Activated B cell treated with CpG ODN at 0.5 μM for 24 hours (primary cell): ENCODE measurements at regions not wholly inside any gene's neighbourhood (a gene's known extent, or its start where the extent isn't known, plus 50 kb on each side); places are given as distances from the start of the nearest gene placed in this dataset.

Experiments
- ATAC-seq: fragments of 200-7000 bp; cut with Tn5 transposase; one replicate; pipeline ENCODE4 v1.10.0; 2021; ENCODE audit warnings: low read depth, mild to moderate bottlenecking, moderate library complexity
- CTCF ChIA-PET: fragments of 350-600 bp; sonication (Branson Sonifier 250); formaldehyde crosslinking; loops from one replicate; lab custom pipeline; 2021; ENCODE audit warnings: antibody characterized with exemption; lab: Charles Lee
- POLR2A ChIA-PET: fragments of 350-600 bp; sonication (Branson Sonifier 250); formaldehyde crosslinking; loops from one replicate; lab custom pipeline; 2021; ENCODE audit warnings: antibody characterized with exemption; lab: Charles Lee
- DNase-seq: peaks from one replicate; pipeline ENCODE4 v3.0.0; 2022
- H3K27ac Mint-ChIP-seq: one replicate; pipeline ENCODE4 v1.8.0; 2020; ENCODE audit warnings: mixed read lengths
- H3K27me3 Mint-ChIP-seq: one replicate; pipeline ENCODE4 v1.8.0; 2021; ENCODE audit warnings: mixed read lengths
- H3K36me3 Mint-ChIP-seq: one replicate; pipeline ENCODE4 v1.8.0; 2021; ENCODE audit warnings: low read depth, mixed read lengths
- H3K4me1 Mint-ChIP-seq: one replicate; pipeline ENCODE4 v1.8.0; 2021; ENCODE audit warnings: mixed read lengths
- H3K4me3 Mint-ChIP-seq: one replicate; pipeline ENCODE4 v1.8.0; 2020; ENCODE audit warnings: mild to moderate bottlenecking, mixed read lengths
- H3K9me3 Mint-ChIP-seq: one replicate; pipeline ENCODE4 v1.8.0; 2020; ENCODE audit warnings: mixed read lengths
- intact Hi-C: fragments of 100-400 bp; cut with micrococcal nuclease; formaldehyde crosslinking; loops from one replicate; pipeline ENCODE4 v1.15.1; 2024
- TF ChIP-seq, protein P1 (sequence below): fragments of 200-600 bp; IDR thresholded peaks from one replicate; pipeline ENCODE4 v1.8.0; 2022; ENCODE audit warnings: antibody characterized with exemption, mild to moderate bottlenecking

DNA sequence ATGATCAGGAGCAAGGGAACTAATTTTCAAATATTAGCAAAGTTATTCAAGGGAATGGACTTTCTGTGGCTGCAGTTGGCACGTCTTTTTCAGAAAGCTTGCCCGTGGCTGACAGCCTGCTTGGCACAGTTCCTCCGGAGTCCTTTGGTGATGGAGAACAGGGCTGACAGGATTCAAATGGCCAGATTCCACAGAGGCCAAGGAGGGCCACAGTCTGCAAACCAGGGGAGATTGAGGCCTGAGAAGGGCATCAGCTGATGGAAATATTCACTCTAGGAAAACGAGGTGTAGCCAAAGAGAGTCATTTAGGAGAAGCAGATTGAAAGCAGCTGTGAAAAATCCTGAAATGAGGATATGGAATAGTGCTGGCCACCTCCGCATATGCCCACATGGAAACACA, 178.3 kb downstream of the EMP1 start:
- Mint-ChIP-seq H3K4me3 (no peak overlapping the region), H3K27me3 (no peaks in the 10 kb centered on the region), H3K27ac (no peak overlapping the region), H3K9me3 (peaks cover 4% of the 10 kb centered on the region), H3K36me3 (no peaks in the 10 kb centered on the region), H3K4me1 (peaks cover 5% of the 10 kb centered on the region)
- ATAC-seq (no peak), DNase-seq (no peak)
- ChIA-PET CTCF (no interaction called here), POLR2A (no interaction called here)
- intact Hi-C loops: no loop called here
- TF ChIP-seq, protein P1, sequence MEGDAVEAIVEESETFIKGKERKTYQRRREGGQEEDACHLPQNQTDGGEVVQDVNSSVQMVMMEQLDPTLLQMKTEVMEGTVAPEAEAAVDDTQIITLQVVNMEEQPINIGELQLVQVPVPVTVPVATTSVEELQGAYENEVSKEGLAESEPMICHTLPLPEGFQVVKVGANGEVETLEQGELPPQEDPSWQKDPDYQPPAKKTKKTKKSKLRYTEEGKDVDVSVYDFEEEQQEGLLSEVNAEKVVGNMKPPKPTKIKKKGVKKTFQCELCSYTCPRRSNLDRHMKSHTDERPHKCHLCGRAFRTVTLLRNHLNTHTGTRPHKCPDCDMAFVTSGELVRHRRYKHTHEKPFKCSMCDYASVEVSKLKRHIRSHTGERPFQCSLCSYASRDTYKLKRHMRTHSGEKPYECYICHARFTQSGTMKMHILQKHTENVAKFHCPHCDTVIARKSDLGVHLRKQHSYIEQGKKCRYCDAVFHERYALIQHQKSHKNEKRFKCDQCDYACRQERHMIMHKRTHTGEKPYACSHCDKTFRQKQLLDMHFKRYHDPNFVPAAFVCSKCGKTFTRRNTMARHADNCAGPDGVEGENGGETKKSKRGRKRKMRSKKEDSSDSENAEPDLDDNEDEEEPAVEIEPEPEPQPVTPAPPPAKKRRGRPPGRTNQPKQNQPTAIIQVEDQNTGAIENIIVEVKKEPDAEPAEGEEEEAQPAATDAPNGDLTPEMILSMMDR: no peak

DNA sequence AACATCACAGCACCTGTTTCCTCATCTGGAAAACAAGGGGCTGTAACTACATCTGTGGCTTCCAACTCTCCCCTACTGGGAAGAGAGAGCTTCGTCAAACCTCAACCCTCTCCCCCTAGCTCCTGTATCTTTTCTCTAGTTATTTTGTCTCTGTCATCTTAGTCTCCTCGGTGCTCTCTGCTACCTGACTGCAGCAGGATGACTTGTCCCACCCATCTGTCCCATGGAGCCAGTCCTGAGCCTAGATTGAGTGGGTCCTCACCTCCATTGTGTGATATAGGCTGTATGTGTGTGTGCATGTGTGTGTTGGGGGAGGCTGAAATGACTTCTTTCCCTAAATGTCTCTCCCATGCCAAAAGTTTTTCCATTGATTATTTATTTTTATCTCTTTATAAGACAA, 177.3 kb downstream of the EMP1 start:
- Mint-ChIP-seq H3K4me3 (no peak overlapping the region), H3K36me3 (no peaks in the 10 kb centered on the region), H3K27ac (no peak overlapping the region), H3K9me3 (peaks cover 4% of the 10 kb centered on the region), H3K27me3 (no peaks in the 10 kb centered on the region), H3K4me1 (peaks cover 5% of the 10 kb centered on the region)
- intact Hi-C loops: no loop called here
- TF ChIP-seq, protein P1: no peak
- ATAC-seq (no peak), DNase-seq (no peak)
- ChIA-PET POLR2A (no interaction called here), CTCF (interaction anchor here (1.7 kb wide), 1 partner anchor 12 kb away, joined by 5 read pairs; no protein-coding TSS in a partner anchor)

DNA sequence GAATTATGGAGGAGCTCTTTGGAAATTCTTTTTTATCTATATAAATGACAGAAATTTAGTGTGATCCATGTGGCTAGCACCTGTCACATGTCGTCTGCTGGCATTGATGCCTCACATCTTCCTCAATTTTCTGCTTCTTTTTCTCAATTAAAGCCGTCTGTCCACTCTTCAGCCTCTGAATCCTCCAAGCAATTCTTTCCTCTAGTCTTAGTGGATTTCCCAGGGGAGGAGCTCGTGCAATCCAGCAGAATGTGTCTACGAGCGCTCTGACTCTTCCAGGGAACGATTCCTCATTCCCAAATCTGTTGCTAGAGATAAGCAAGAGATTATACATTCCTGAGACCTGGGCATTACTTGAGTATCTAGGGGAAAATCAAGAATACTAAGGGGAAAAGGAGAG, 176.6 kb downstream of the EMP1 start:
- intact Hi-C loops: no loop called here
- Mint-ChIP-seq H3K4me1 (peaks cover 5% of the 10 kb centered on the region), H3K27ac (no peak overlapping the region), H3K36me3 (no peaks in the 10 kb centered on the region), H3K27me3 (no peaks in the 10 kb centered on the region), H3K9me3 (peaks cover 4% of the 10 kb centered on the region), H3K4me3 (no peak overlapping the region)
- ATAC-seq (no peak), DNase-seq (no peak)
- TF ChIP-seq, protein P1: no peak
- ChIA-PET CTCF (interaction anchor here (1.7 kb wide), 1 partner anchor 11 kb away, joined by 5 read pairs; no protein-coding TSS in a partner anchor), POLR2A (no interaction called here)

DNA sequence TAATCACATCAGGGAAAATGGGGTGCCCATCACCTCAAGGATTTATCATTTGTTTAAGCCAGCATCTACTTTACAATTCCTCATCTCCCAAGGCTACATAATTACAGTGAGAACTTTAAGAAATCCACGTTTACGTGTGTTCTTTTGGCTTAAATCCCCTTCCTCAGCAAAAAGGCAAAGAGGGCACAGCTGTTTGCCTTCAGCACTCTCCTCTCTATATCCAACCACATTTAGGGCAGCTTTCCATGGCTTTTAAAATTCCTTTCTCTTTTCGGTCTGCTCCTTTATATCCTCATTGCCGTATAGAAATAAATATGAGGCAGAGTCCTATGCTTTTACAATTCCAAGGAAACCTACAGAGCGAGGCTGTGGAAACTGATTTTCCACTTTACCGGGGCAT, 175.9 kb downstream of the EMP1 start:
- H3K27ac Mint-ChIP-seq: no peak overlapping the region
- no peaks in the 10 kb centered on the region for H3K27me3 Mint-ChIP-seq
- CTCF ChIA-PET: interaction anchor here (1.6 to 1.7 kb wide), 2 partner anchors 10 kb away, joined by 5 to 9 read pairs; no protein-coding TSS in a partner anchor
- no peak overlapping the region for H3K4me3 Mint-ChIP-seq
- H3K36me3 Mint-ChIP-seq: no peaks in the 10 kb centered on the region
- H3K9me3 Mint-ChIP-seq: no peaks in the 10 kb centered on the region
- POLR2A ChIA-PET: no interaction called here
- DNase-seq (no peak), ATAC-seq (no peak)
- intact Hi-C loops: no loop called here
- TF ChIP-seq, protein P1: no peak
- peaks cover 5% of the 10 kb centered on the region for H3K4me1 Mint-ChIP-seq

DNA sequence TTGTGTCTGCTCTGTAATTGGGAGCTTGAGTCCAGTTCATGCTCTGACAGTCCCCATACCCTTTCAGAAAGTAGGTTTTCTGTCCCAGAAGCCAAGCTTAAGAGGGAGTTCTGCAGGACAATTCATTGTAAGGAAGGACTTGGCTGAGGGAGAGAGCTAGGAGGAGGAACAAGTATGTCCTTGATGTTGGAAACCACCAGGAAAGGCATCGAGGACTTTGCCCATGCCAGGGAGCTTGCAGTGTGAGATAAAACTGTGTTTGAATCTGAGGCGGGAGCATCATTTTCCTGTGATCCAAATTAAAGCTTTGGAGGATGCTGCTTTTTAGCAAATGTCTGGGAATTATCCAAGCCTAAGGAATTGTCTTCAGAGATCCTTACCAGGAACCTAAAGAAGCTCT, 175.3 kb downstream of the EMP1 start:
- Mint-ChIP-seq H3K36me3 (no peaks in the 10 kb centered on the region), H3K27me3 (no peaks in the 10 kb centered on the region), H3K27ac (no peak overlapping the region), H3K4me1 (peaks cover 5% of the 10 kb centered on the region), H3K9me3 (no peaks in the 10 kb centered on the region), H3K4me3 (no peak overlapping the region)
- TF ChIP-seq, protein P1: no peak
- POLR2A ChIA-PET: no interaction called here
- ATAC-seq (no peak), DNase-seq (no peak)
- CTCF ChIA-PET: interaction anchor here (1.6 kb wide), 1 partner anchor 10 kb away, joined by 9 read pairs; no protein-coding TSS in a partner anchor
- intact Hi-C loops: no loop called here
